ENCODE measurements at regions not wholly inside any gene's neighbourhood (a gene's known extent, or its start where the extent isn't known, plus 50 kb on each side); places are given as distances from the start of the nearest gene placed in this dataset.

DNA sequence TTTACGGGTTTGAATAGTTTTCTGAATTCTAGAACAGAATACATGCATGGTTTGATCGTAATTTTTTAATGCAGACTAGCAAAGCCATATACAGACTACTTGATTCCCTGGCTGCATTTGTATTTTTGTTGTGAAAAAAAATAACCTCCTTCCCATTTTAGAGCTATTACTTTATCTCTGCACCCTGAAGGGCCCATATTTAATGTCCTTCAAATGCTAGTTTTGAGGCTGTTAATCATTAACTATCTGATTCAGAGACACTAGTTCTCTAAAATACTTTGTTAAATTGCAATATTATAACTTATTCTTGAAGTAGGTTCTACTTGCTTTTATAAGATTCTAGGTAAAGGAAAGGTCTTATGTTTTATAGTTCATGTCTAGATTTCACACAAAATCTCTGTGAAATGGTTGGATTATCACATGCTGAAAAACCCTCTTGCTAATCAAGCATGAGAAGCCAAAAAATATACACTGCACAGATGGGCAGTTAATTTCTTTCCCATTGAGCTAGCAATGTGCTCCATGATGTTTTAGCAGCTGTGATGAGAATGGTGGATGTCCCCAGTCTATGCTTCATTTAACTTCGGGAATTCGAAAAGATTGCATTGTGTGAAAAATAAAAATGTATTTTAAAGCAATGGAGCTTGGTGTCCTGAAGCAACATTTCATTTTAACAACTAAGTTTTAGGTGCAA is 634.0 kb upstream of the BCHE start:
- H3K4me3 ChIP-seq (ENCODE audit: low read depth, low read length), result no peak overlapping the region
- in situ Hi-C loops (cut with HindIII; ENCODE audit: low sequenced_read_pairs), result no loop called here
- no peak for DNase-seq (ENCODE audit: low read depth, low spot score)
- TF ChIP-seq, protein P1, sequence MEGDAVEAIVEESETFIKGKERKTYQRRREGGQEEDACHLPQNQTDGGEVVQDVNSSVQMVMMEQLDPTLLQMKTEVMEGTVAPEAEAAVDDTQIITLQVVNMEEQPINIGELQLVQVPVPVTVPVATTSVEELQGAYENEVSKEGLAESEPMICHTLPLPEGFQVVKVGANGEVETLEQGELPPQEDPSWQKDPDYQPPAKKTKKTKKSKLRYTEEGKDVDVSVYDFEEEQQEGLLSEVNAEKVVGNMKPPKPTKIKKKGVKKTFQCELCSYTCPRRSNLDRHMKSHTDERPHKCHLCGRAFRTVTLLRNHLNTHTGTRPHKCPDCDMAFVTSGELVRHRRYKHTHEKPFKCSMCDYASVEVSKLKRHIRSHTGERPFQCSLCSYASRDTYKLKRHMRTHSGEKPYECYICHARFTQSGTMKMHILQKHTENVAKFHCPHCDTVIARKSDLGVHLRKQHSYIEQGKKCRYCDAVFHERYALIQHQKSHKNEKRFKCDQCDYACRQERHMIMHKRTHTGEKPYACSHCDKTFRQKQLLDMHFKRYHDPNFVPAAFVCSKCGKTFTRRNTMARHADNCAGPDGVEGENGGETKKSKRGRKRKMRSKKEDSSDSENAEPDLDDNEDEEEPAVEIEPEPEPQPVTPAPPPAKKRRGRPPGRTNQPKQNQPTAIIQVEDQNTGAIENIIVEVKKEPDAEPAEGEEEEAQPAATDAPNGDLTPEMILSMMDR (IDR thresholded peaks at IDR 0.05; ENCODE audit: low read depth, low read length), result no peak

DNA sequence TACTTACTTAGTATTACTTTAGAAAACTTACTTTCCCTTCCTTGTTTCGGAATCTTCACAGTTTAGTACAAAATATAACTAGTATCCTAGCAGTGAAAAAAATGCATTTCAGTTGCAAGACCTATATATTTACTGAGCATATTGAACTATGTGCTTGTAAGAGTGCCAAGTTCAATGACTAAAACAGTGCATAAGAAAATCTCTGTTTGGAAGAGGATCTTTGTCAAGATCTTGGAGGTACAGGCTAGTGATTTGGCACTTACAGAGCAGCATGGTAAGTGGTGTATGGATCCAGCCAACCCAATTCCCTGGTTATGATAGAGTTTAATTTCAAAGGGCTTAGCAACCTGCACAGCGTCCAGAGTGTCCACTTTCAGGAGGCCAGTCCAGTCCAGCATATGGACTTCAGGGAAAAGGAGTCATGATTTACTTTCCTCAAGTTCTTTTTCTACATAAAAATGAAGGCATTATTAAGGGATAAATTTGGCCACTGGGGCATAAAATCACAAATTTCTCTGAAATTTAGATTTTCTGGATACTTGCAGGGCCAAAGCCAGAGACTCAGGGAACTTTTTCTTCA is 625.8 kb upstream of the BCHE start:
- DNase-seq (ENCODE audit: low read depth, low spot score), result no peak
- TF ChIP-seq, protein P1 (IDR thresholded peaks at IDR 0.05; ENCODE audit: low read depth, low read length), result no peak
- H3K4me3 ChIP-seq (ENCODE audit: low read depth, low read length), result no peak overlapping the region
- in situ Hi-C loops (cut with HindIII; ENCODE audit: low sequenced_read_pairs), result no loop called here

DNA sequence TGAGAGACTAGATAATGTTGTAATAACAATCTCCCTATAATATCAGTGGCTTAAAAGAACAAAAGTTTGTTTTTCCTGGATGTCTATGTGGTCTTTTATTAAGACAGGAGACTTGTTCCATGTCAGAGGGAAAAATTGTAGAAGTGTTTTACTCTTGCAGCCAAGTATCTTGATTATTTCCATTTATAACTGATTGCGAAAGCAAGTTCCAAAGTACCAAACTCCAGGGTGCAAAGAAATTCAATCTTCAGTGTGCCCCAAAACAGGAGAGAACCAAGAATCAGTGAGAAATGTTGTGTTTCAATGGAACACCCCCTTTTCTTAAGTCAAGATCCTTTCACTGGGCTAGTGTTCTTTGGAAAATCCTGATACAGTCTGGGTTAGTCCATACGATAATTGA is 624.4 kb upstream of the BCHE start:
- H3K4me3 ChIP-seq (ENCODE audit: low read depth, low read length), result no peak overlapping the region
- in situ Hi-C loops (cut with HindIII; ENCODE audit: low sequenced_read_pairs), result no loop called here
- no peak for DNase-seq (ENCODE audit: low read depth, low spot score)
- TF ChIP-seq, protein P1 (IDR thresholded peaks at IDR 0.05; ENCODE audit: low read depth, low read length), result no peak

DNA sequence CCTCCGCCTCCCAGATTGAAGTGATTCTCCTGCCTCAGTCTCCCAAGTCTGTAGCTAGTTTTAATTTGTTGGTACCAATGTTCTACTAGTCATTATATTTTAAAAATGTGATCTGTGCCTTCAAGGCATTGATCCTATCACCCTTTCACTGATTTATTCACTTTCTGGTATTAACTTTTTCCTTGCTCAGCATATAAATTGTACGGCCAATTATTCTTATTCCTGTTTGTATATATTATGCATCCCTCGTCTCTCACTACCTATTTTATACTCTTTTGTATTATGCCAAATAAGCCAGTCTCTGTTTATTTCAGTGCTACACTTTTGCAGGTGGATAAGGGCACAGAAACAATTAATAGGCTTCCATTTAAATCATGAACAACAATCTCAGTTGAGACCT is 620.2 kb upstream of the BCHE start:
- in situ Hi-C loops (cut with HindIII; ENCODE audit: low sequenced_read_pairs), result no loop called here
- no peak for DNase-seq (ENCODE audit: low read depth, low spot score)
- TF ChIP-seq, protein P1 (IDR thresholded peaks at IDR 0.05; ENCODE audit: low read depth, low read length), result no peak
- H3K4me3 ChIP-seq (ENCODE audit: low read depth, low read length), result no peak overlapping the region

DNA sequence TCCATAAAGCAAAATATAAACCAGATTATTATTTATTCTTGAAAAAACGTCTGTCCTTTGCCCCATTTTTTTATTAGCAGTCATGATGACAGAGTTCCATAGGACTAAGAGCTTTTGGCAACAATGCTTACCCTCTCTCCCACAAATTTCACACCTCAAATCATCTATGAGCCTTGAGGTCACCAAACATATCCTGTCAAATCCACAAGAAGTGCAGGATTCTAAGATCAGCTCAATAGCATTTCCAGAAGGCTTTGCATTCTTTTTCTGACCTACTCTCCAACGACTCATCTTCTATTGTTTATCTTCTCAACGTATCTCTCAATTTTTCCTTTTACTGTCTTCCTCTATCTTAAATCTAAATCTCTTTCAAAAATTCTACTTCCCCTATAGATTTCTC is 619.1 kb upstream of the BCHE start:
- DNase-seq (ENCODE audit: low read depth, low spot score), result no peak
- TF ChIP-seq, protein P1 (IDR thresholded peaks at IDR 0.05; ENCODE audit: low read depth, low read length), result no peak
- no peak overlapping the region for H3K4me3 ChIP-seq (ENCODE audit: low read depth, low read length)
- in situ Hi-C loops (cut with HindIII; ENCODE audit: low sequenced_read_pairs), result no loop called here

DNA sequence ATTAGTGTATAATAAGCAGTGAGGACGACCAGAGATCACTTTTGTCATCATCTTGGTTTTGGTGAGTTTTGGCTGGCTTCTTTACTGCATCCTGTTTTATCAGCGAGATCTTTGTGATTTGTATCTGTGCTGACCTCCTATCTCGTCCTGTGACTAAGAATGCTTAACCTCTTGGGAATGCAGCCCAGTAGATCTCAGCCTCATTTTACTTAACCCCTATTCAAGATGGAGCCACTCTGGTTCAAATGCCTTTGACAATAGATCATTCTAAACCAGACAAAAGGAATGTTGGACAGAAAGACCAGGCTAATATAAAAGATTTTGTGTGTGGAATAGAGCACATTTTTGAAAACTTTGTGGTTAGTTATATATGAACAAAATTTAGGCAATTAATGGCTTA is 618.5 kb upstream of the BCHE start:
- TF ChIP-seq, protein P1 (IDR thresholded peaks at IDR 0.05; ENCODE audit: low read depth, low read length), result no peak
- DNase-seq (ENCODE audit: low read depth, low spot score), result peak; percentile 12
- H3K4me3 ChIP-seq (ENCODE audit: low read depth, low read length), result no peak overlapping the region
- in situ Hi-C loops (cut with HindIII; ENCODE audit: low sequenced_read_pairs), result no loop called here

All from astrocyte of the spinal cord (primary cell).